Thyroid gland (tissue), 4 donors: ENCODE measurements at regions not wholly inside any gene's neighbourhood (a gene's known extent, or its start where the extent isn't known, plus 50 kb on each side); places are given as distances from the start of the nearest gene placed in this dataset.

Experiments
- POLR2A ChIP-seq, 2 donors: fragments of 450-650 bp; IDR thresholded peaks; one replicate each; pipeline ENCODE4 v1.6.1; 2017; ENCODE audit warnings: antibody characterized with exemption in 2 of 2, mild to moderate bottlenecking in 2 of 2, moderate library complexity in 1 of 2
- TF ChIP-seq, protein P1 (sequence below), 6 experiments: fragments of 200-600 bp in 3 of 6; fragments of 450-650 bp in 3 of 6; sonication (generic) in 3 of 6; IDR thresholded peaks; one replicate each; pipeline ENCODE4 v1.5.1; 2016 to 2019; ENCODE audit warnings: antibody characterized with exemption in 6 of 6, mild to moderate bottlenecking in 2 of 6, inconsistent platforms in 1 of 6, moderate library complexity in 1 of 6

DNA sequence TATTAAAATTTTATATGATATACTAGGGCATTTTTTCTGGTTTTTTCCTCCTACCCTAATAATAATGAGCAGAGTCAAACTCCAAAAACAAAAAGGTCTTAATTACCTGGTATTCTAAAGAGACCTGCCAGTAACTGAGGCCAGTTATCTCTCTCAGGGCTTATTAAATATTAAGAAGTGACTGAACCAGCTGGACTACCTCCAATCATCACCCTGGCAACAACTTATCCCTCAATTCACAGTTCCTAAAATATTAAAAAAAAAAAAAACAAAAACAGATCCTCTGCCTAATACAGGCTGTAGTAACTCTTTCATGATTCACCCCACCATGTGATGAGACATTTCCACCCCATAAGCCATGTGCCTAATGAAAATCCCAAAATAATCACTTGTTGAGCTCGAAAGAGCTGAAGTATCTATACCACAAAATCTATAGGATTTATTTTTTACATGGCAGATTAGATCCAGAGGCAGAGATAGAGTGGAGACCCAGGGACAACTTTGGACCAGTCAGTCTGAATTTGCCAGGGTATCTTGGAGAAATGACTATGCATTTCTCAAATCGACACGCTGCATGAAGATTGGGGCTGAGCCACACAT lies 698.0 kb downstream of the FAT4 start:
- TF ChIP-seq, protein P1, sequence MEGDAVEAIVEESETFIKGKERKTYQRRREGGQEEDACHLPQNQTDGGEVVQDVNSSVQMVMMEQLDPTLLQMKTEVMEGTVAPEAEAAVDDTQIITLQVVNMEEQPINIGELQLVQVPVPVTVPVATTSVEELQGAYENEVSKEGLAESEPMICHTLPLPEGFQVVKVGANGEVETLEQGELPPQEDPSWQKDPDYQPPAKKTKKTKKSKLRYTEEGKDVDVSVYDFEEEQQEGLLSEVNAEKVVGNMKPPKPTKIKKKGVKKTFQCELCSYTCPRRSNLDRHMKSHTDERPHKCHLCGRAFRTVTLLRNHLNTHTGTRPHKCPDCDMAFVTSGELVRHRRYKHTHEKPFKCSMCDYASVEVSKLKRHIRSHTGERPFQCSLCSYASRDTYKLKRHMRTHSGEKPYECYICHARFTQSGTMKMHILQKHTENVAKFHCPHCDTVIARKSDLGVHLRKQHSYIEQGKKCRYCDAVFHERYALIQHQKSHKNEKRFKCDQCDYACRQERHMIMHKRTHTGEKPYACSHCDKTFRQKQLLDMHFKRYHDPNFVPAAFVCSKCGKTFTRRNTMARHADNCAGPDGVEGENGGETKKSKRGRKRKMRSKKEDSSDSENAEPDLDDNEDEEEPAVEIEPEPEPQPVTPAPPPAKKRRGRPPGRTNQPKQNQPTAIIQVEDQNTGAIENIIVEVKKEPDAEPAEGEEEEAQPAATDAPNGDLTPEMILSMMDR (IDR thresholded peaks at IDR 0.05): no peak
- TF ChIP-seq POLR2A (IDR thresholded peaks at IDR 0.05): no peak
